Spleen (tissue), 7 donors: ENCODE measurements at regions not wholly inside any gene's neighbourhood (a gene's known extent, or its start where the extent isn't known, plus 50 kb on each side); places are given as distances from the start of the nearest gene placed in this dataset.

Experiments used
- POLR2A ChIP-seq, 3 donors: fragments of 450-650 bp; IDR thresholded peaks; one replicate each; pipeline ENCODE4 v1.5.1; 2017; ENCODE audit warnings: antibody characterized with exemption in 3 of 3, mild to moderate bottlenecking in 1 of 3
- TF ChIP-seq, protein P1 (sequence below), 11 experiments: fragments of 200-600 bp in 7 of 11; fragments of 450-650 bp in 4 of 11; sonication (generic) in 4 of 11; IDR thresholded peaks in 8 of 11; conservative IDR thresholded peaks in 3 of 11; 1 replicate in 7 of 11; 2 replicates in 4 of 11; pipeline versions ENCODE4 v1.4.0 to v1.8.0; 2016 to 2021; ENCODE audit warnings: antibody characterized with exemption in 11 of 11, inconsistent platforms in 4 of 11, mild to moderate bottlenecking in 1 of 11
- donor health status: DM: no; HTN: no; CAD: no; lungs with moderate emphysema.
- donor health status: DM: no; HTN: no; CAD: no.
- donor health status: DM: no; HTN: no; CAD: no.

DNA sequence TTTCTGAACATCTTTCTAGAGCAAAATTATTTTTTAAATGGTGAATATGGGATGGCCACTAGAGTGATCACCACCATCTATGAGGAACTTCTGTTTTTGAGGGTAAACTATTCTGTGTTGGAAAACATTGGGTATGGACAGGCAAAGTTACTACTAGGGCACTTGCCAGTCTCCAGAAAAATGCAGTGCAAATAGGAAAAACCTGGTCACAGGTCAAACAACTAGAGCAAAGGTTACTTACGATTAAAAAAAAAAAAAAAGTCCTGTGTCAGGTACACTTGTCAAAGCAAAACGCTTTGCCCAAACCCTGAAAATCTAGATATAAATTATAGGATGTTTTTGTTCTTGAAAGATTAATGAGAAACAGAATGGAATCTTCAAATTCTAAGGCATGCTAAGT lies 66.2 kb downstream of the SLITRK1 start:
- TF ChIP-seq POLR2A (IDR thresholded peaks at IDR 0.05), result no peak
- TF ChIP-seq, protein P1, sequence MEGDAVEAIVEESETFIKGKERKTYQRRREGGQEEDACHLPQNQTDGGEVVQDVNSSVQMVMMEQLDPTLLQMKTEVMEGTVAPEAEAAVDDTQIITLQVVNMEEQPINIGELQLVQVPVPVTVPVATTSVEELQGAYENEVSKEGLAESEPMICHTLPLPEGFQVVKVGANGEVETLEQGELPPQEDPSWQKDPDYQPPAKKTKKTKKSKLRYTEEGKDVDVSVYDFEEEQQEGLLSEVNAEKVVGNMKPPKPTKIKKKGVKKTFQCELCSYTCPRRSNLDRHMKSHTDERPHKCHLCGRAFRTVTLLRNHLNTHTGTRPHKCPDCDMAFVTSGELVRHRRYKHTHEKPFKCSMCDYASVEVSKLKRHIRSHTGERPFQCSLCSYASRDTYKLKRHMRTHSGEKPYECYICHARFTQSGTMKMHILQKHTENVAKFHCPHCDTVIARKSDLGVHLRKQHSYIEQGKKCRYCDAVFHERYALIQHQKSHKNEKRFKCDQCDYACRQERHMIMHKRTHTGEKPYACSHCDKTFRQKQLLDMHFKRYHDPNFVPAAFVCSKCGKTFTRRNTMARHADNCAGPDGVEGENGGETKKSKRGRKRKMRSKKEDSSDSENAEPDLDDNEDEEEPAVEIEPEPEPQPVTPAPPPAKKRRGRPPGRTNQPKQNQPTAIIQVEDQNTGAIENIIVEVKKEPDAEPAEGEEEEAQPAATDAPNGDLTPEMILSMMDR (IDR thresholded peaks at IDR 0.05 in 8 of 11, conservative IDR thresholded peaks at IDR 0.05 in 3 of 11), result no peak
